Esophagus muscularis mucosa (tissue), 3 donors: ENCODE measurements at regions not wholly inside any gene's neighbourhood (a gene's known extent, or its start where the extent isn't known, plus 50 kb on each side); places are given as distances from the start of the nearest gene placed in this dataset.

Source experiments
- CTCF ChIP-seq, 3 experiments: fragments of 200-600 bp in 2 of 3; fragments of 450-650 bp in 1 of 3; sonication (generic) in 2 of 3; IDR thresholded peaks; one replicate each; pipeline ENCODE4 v1.5.1; 2017 to 2019; ENCODE audit warnings: antibody characterized with exemption in 3 of 3, mild to moderate bottlenecking in 2 of 3, moderate library complexity in 1 of 3
- POLR2AphosphoS5 ChIP-seq, 2 donors: sonication (generic); formaldehyde crosslinking; IDR thresholded peaks; one replicate each; pipeline ENCODE4 v1.6.1; 2017; ENCODE audit warnings: antibody characterized with exemption in 2 of 2

- TF ChIP-seq POLR2AphosphoS5 (IDR thresholded peaks at IDR 0.05) (no peak), CTCF (IDR thresholded peaks at IDR 0.05) (no peak)
Observed at GRCh38 chr12:23455283-23455682, 494.2 kb downstream of the SOX5 start.
